ENCODE measurements at regions not wholly inside any gene's neighbourhood (a gene's known extent, or its start where the extent isn't known, plus 50 kb on each side); places are given as distances from the start of the nearest gene placed in this dataset.

DNA sequence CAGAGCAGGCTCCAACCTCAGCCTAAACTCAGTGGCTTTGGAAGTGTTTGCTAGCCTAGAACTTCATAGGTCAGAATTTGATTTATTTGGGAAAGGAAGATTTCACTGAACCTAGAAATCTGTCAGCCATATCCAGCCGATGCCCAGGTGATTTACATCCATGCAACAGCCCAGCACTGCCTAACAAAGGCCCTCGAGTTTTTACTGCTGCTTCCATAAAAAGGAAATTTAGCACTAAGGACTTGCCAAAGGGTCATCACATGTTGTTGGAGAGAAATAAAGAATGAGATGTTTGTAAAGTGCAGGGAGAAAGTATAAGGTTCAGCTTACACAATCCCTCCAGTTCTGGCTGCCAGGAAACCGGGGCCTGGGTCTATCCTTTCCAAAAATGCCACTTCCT, 614.2 kb downstream of the BCL11A start:
- in situ Hi-C loops (cut with HindIII; ENCODE audit: low pct_unique_long_range_greater_than_20kb, low sequenced_read_pairs) (no loop called here), intact Hi-C loops (cut with micrococcal nuclease; ENCODE audit: unreplicated experiment) (no loop called here)
- ChIA-PET POLR2A (no interaction called here), CTCF (no interaction called here)
- Histone ChIP-seq H3K4me3 (ENCODE audit: low read depth in 2 of 2, low read length in 2 of 2) (no peak overlapping the region), H3K27me3 (ENCODE audit: control insufficient read depth, insufficient read depth, low read length) (no peaks in the 10 kb centered on the region), H3K27ac (ENCODE audit: low read length) (no peak overlapping the region), H3K9me3 (ENCODE audit: control insufficient read depth, insufficient read depth, low read depth, low read length) (no peaks in the 10 kb centered on the region), H3K36me3 (ENCODE audit: control insufficient read depth, insufficient read depth, low read length) (no peaks in the 10 kb centered on the region), H3K4me1 (ENCODE audit: control insufficient read depth, insufficient read depth, low read length) (no peaks in the 10 kb centered on the region)
- DNase-seq (ENCODE audit: low read depth, low spot score) (no peak), ATAC-seq (no peak)
- TF ChIP-seq, protein P1, sequence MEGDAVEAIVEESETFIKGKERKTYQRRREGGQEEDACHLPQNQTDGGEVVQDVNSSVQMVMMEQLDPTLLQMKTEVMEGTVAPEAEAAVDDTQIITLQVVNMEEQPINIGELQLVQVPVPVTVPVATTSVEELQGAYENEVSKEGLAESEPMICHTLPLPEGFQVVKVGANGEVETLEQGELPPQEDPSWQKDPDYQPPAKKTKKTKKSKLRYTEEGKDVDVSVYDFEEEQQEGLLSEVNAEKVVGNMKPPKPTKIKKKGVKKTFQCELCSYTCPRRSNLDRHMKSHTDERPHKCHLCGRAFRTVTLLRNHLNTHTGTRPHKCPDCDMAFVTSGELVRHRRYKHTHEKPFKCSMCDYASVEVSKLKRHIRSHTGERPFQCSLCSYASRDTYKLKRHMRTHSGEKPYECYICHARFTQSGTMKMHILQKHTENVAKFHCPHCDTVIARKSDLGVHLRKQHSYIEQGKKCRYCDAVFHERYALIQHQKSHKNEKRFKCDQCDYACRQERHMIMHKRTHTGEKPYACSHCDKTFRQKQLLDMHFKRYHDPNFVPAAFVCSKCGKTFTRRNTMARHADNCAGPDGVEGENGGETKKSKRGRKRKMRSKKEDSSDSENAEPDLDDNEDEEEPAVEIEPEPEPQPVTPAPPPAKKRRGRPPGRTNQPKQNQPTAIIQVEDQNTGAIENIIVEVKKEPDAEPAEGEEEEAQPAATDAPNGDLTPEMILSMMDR (IDR thresholded peaks at IDR 0.05) = no peak
- TF ChIP-seq REST (IDR thresholded peaks at IDR 0.05; ENCODE audit: insufficient read depth in 1 of 2, low read depth in 2 of 2, low read length in 1 of 2) = no peak
- BruUV-seq (replicated peaks) = no TSS peak

DNA sequence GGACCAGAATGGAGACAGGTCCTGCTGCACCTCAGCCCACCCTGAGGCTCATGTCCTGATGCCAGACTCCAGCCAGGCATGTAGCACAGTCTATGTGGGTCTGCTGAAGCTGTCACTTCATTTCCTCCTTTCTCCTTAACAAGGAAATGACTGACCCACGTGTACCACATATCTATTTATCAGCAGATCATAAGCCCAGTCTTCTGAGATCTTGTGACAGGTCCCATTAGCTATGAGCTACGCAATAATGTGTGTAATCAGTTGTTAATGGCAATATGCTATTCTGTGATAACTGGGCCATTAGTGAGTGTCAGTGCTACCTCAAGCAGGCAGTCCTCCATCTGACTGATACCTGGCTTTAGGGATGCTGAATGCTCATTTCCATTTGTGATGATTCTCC, 615.3 kb downstream of the BCL11A start:
- no peaks in the 10 kb centered on the region for H3K27me3 ChIP-seq (ENCODE audit: control insufficient read depth, insufficient read depth, low read length)
- CTCF ChIA-PET = no interaction called here
- DNase-seq (ENCODE audit: low read depth, low spot score) (no peak), ATAC-seq (no peak)
- no peaks in the 10 kb centered on the region for H3K4me1 ChIP-seq (ENCODE audit: control insufficient read depth, insufficient read depth, low read length)
- POLR2A ChIA-PET = no interaction called here
- no peaks in the 10 kb centered on the region for H3K9me3 ChIP-seq (ENCODE audit: control insufficient read depth, insufficient read depth, low read depth, low read length)
- H3K27ac ChIP-seq (ENCODE audit: low read length) = no peak overlapping the region
- in situ Hi-C loops (cut with HindIII; ENCODE audit: low pct_unique_long_range_greater_than_20kb, low sequenced_read_pairs) (no loop called here), intact Hi-C loops (cut with micrococcal nuclease; ENCODE audit: unreplicated experiment) (no loop called here)
- H3K36me3 ChIP-seq (ENCODE audit: control insufficient read depth, insufficient read depth, low read length) = no peaks in the 10 kb centered on the region
- H3K4me3 ChIP-seq (ENCODE audit: low read depth in 2 of 2, low read length in 2 of 2) = no peak overlapping the region
- TF ChIP-seq, protein P1 (IDR thresholded peaks at IDR 0.05) = no peak
- TF ChIP-seq SIN3A (IDR thresholded peaks at IDR 0.05; ENCODE audit: borderline replicate concordance, insufficient read depth, low read depth, low read length) = no peak
- no peak for TF ChIP-seq POLR2AphosphoS5 (IDR thresholded peaks at IDR 0.05; ENCODE audit: low read depth, low read length)
- TF ChIP-seq TCF7L2 (IDR thresholded peaks at IDR 0.05; ENCODE audit: low read depth, low read length) = no peak
- TF ChIP-seq REST (IDR thresholded peaks at IDR 0.05; ENCODE audit: insufficient read depth in 1 of 2, low read depth in 2 of 2, low read length in 1 of 2) = no peak
- BruUV-seq (replicated peaks) = no TSS peak
